WI38 (cell line): ENCODE measurements at regions not wholly inside any gene's neighbourhood (a gene's known extent, or its start where the extent isn't known, plus 50 kb on each side); places are given as distances from the start of the nearest gene placed in this dataset.
"Not testable (repeated sequence)": the region's sequence is repeated elsewhere in the genome, so short reads cannot be mapped to it uniquely, and the experiment has no call there.

Experiments
- H3K4me3 ChIP-seq: 2 replicates; pipeline ENCODE4 v1.5.1; 2011; ENCODE audit warnings: low read depth, mild to moderate bottlenecking, control low read depth, low read length
- TF ChIP-seq, protein P1 (sequence below): IDR thresholded peaks from 2 replicates; pipeline ENCODE4 v1.5.1; 2012; ENCODE audit warnings: low read depth, mild to moderate bottlenecking, control low read depth, low read length

DNA sequence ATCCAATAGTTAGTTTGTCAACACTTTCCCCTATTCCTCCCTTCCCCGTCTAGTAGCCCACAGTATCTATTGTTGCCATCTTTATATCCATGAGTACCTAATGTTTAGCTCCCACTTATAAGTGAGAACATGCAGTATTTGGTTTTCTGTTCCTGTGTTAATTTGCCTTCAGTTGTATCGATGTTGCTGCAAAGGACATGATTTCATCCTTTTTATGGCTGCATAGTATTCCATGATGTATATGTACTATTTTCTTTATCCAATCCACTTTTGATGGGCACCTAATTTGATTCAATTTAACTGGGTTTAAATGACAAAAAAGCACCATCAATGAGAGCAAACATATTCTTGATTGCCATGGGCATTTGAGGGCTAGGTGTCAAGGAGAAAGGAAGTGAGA lies 321.5 kb upstream of the TBX18 start:
- H3K4me3 ChIP-seq: no peak overlapping the region
- TF ChIP-seq, protein P1, sequence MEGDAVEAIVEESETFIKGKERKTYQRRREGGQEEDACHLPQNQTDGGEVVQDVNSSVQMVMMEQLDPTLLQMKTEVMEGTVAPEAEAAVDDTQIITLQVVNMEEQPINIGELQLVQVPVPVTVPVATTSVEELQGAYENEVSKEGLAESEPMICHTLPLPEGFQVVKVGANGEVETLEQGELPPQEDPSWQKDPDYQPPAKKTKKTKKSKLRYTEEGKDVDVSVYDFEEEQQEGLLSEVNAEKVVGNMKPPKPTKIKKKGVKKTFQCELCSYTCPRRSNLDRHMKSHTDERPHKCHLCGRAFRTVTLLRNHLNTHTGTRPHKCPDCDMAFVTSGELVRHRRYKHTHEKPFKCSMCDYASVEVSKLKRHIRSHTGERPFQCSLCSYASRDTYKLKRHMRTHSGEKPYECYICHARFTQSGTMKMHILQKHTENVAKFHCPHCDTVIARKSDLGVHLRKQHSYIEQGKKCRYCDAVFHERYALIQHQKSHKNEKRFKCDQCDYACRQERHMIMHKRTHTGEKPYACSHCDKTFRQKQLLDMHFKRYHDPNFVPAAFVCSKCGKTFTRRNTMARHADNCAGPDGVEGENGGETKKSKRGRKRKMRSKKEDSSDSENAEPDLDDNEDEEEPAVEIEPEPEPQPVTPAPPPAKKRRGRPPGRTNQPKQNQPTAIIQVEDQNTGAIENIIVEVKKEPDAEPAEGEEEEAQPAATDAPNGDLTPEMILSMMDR: no peak

DNA sequence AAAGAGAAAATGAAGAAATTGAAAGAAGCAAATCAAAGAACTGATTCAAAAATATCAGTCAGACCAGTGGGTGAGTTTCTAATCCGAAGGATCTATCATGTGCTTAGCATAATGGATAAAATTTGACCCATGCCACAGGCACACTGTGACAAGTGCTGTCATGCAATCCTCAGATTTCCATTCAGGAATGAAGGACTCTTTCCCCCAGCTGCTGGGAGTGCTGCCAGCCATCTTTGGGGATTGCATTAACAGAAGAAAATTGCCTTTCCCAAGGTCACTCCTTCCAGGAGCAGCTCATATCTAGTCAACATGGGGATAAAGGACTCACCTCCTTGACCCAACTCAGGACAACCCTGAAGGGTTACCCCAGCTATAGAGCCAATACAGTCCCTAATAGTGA lies 316.7 kb upstream of the TBX18 start:
- H3K4me3 ChIP-seq: no peak overlapping the region
- TF ChIP-seq, protein P1: no peak

DNA sequence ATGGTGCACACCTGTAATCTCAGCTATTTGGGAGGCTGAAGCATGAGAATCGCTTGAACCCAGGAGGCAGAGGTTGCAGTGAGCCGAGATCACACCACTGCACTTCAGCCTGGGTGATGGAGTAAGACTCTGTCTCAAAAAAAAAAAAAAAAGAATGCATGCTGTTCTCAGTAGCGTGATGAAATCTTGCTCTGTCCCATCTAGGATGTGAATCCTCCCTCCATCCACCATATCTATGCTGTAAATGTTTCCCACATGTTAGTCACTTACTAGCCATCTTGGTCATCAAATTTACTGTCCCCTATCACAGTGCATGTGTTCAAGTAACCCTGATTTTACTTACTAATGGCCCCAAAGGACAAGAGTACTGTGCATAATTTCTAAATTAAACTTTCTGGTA lies 315.4 kb upstream of the TBX18 start:
- H3K4me3 ChIP-seq: no peak overlapping the region
- TF ChIP-seq, protein P1: no peak

DNA sequence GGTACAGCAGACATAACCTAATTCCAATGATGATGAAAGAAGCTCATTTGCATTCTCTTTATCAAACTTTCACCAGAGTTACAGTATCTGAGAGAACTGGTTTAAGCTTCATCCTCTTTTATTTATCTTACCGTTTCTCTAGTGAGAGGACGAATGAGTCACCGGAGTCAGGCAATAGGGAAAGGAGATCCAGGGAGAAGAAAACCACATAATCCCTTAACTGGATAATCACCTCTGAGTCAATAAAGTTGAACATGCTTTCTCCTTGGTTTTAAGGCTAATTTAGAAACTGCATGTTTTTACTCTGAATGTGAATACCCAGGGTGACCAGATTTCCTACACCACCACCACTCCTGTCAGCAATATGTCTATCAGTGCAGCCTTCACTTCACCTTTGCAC lies 313.7 kb upstream of the TBX18 start:
- TF ChIP-seq, protein P1: no peak

DNA sequence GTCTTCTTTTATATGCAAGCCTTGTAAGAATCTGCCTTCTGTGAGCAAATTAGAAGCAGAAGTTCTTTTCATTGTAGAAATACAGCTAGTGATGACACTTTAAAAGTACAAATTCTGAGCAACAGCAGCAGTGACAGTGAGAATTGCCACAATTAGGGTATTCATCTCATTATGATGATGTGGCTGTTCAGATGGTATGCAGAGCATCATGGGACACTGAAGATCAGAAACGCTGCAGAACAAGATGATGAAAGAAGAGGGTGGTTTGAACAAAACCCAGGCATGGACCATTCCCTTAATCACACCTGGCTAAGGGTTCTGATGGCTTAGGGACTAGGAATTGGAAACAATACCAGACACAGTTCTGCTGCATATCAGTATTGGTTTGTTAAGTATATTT lies 312.7 kb upstream of the TBX18 start:
- TF ChIP-seq, protein P1: no peak
- H3K4me3 ChIP-seq: no peak overlapping the region

More for the DNA sequence above, 313.7 kb upstream of the TBX18 start:
- H3K4me3 ChIP-seq: no peak overlapping the region

DNA sequence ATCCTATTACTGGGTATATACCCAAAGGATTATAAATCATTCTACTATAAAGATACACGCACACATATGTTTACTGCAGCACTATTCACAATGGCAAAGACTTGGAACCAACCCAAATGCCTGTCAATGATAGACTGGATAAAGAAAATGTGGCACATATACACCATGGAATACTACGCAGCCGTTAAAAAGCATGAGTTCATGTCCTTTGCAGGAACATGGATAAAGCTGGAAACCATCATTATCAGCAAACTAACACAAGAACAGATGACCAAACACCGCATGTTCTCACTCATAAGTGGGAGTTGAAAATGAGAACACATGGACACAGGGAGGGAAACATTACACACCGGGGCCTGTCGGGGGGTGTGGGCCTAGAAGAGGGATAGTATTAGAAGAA lies 307.4 kb upstream of the TBX18 start:
- H3K4me3 ChIP-seq: not testable (repeated sequence)

DNA sequence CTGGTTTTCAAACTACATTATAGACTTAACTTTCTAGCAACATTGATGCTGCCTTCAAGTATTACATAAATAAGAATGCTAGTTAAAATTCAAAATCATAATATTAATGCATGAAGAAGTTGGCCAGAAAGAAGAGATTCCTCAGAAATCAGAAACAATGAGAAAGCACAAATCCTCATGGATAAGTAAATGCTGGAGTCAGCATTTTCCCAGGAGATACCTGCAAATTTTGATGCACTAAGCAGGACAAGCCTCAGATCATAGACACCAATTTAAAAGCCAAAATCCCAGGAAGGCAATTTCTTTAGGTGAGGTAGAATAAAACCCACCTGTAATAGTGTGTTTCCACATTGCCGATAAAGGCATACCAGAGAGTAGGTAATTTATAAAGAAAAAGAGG lies 305.2 kb upstream of the TBX18 start:
- TF ChIP-seq, protein P1: no peak
- H3K4me3 ChIP-seq: no peak overlapping the region

DNA sequence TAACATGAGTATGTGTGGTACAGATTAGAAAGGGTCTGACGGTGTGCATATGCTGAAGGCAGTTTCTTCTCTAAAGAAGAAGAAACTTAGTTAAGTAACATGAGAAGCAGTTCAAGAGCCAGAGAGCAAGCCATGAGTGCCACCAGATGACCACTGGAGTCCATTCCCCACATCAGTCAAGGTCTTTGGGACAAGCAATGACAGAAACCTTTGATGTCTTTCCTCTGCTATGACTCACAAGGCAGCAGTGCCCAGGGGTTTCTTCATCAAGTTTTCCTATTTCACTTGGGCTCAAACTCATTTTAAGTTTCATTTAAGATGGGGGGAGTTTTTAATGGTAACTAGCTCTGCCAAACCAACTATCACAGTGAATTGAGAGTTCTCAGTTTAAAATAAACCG lies 303.8 kb upstream of the TBX18 start:
- TF ChIP-seq, protein P1: no peak
- H3K4me3 ChIP-seq: no peak overlapping the region
